ENCODE measurements at regions not wholly inside any gene's neighbourhood (a gene's known extent, or its start where the extent isn't known, plus 50 kb on each side); places are given as distances from the start of the nearest gene placed in this dataset.

GRCh38 chr12:126510630-126511029 is 1445.4 kb downstream of the AACS start:
- 10% methylated on average over 5 of the region's 5 CpGs for WGBS (ENCODE audit: insufficient coverage, insufficient replicate concordance, low lambda C conversion rate, missing lambda C conversion rate)
- Histone ChIP-seq H3K4me3 (no peak overlapping the region), H2AFZ (ENCODE audit: control insufficient read depth, low read depth, low read length) (no peak overlapping the region), H3K4me1 (ENCODE audit: control insufficient read depth, insufficient read depth, low read length) (no peaks in the 10 kb centered on the region), H3K27me3 (replicated peaks in 1 of 2; ENCODE audit: control insufficient read depth in 2 of 2, insufficient read depth in 2 of 2, low read length in 1 of 2) (no peaks in the 10 kb centered on the region), H3K9me3 (replicated peaks; ENCODE audit: control insufficient read depth, insufficient read depth, low read length) (no peaks in the 10 kb centered on the region), H4K20me1 (ENCODE audit: control insufficient read depth, insufficient read depth) (no peaks in the 10 kb centered on the region), H3K4me2 (ENCODE audit: control insufficient read depth, insufficient read depth) (no peak overlapping the region), H3K79me2 (ENCODE audit: control insufficient read depth, insufficient read depth, low read length) (no peaks in the 10 kb centered on the region), H3K9ac (ENCODE audit: control insufficient read depth, insufficient read depth, low read length) (no peak overlapping the region), H3K36me3 (ENCODE audit: control insufficient read depth in 2 of 2, insufficient read depth in 2 of 2, low read length in 1 of 2) (no peaks in the 10 kb centered on the region), H3K27ac (ENCODE audit: control insufficient read depth, insufficient read depth) (no peak overlapping the region)
- ChIA-PET CTCF (no interaction called here), RAD21 (ENCODE audit: unreplicated experiment) (no interaction called here), POLR2A (no interaction called here), SMC1A (ENCODE audit: uncharacterized antibody, unreplicated experiment) (no interaction called here)
- DNase-seq (ENCODE audit: low read depth, low spot score), result no peak
- no peak for FAIRE-seq
- in situ Hi-C loops (cut with MboI), result no loop called here
- no peak for ATAC-seq
- BruUV-seq (replicated peaks), result no TSS peak
- intact Hi-C loops (cut with micrococcal nuclease; ENCODE audit: unreplicated experiment), result no loop called here
- TF ChIP-seq KAT2A (conservative IDR thresholded peaks at IDR 0.05; ENCODE audit: control insufficient read depth, low read depth, low read length) (no peak), TCF7 (IDR thresholded peaks at IDR 0.05; ENCODE audit: borderline replicate concordance) (no peak), ZBED1 (IDR thresholded peaks at IDR 0.05; ENCODE audit: borderline replicate concordance) (no peak), ZNF384 (IDR thresholded peaks at IDR 0.05; ENCODE audit: borderline replicate concordance, low read depth, low read length) (no peak), BCL11A (IDR thresholded peaks at IDR 0.05; ENCODE audit: low read depth, low read length) (no peak), ZSCAN29 (IDR thresholded peaks at IDR 0.05) (no peak)
- TF ChIP-seq, protein P1, sequence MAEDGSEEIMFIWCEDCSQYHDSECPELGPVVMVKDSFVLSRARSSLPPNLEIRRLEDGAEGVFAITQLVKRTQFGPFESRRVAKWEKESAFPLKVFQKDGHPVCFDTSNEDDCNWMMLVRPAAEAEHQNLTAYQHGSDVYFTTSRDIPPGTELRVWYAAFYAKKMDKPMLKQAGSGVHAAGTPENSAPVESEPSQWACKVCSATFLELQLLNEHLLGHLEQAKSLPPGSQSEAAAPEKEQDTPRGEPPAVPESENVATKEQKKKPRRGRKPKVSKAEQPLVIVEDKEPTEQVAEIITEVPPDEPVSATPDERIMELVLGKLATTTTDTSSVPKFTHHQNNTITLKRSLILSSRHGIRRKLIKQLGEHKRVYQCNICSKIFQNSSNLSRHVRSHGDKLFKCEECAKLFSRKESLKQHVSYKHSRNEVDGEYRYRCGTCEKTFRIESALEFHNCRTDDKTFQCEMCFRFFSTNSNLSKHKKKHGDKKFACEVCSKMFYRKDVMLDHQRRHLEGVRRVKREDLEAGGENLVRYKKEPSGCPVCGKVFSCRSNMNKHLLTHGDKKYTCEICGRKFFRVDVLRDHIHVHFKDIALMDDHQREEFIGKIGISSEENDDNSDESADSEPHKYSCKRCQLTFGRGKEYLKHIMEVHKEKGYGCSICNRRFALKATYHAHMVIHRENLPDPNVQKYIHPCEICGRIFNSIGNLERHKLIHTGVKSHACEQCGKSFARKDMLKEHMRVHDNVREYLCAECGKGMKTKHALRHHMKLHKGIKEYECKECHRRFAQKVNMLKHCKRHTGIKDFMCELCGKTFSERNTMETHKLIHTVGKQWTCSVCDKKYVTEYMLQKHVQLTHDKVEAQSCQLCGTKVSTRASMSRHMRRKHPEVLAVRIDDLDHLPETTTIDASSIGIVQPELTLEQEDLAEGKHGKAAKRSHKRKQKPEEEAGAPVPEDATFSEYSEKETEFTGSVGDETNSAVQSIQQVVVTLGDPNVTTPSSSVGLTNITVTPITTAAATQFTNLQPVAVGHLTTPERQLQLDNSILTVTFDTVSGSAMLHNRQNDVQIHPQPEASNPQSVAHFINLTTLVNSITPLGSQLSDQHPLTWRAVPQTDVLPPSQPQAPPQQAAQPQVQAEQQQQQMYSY (CRISPR knock-in tag; IDR thresholded peaks at IDR 0.05), result no peak
- TF ChIP-seq, protein P2, sequence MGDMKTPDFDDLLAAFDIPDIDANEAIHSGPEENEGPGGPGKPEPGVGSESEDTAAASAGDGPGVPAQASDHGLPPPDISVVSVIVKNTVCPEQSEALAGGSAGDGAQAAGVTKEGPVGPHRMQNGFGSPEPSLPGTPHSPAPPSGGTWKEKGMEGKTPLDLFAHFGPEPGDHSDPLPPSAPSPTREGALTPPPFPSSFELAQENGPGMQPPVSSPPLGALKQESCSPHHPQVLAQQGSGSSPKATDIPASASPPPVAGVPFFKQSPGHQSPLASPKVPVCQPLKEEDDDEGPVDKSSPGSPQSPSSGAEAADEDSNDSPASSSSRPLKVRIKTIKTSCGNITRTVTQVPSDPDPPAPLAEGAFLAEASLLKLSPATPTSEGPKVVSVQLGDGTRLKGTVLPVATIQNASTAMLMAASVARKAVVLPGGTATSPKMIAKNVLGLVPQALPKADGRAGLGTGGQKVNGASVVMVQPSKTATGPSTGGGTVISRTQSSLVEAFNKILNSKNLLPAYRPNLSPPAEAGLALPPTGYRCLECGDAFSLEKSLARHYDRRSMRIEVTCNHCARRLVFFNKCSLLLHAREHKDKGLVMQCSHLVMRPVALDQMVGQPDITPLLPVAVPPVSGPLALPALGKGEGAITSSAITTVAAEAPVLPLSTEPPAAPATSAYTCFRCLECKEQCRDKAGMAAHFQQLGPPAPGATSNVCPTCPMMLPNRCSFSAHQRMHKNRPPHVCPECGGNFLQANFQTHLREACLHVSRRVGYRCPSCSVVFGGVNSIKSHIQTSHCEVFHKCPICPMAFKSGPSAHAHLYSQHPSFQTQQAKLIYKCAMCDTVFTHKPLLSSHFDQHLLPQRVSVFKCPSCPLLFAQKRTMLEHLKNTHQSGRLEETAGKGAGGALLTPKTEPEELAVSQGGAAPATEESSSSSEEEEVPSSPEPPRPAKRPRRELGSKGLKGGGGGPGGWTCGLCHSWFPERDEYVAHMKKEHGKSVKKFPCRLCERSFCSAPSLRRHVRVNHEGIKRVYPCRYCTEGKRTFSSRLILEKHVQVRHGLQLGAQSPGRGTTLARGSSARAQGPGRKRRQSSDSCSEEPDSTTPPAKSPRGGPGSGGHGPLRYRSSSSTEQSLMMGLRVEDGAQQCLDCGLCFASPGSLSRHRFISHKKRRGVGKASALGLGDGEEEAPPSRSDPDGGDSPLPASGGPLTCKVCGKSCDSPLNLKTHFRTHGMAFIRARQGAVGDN (IDR thresholded peaks at IDR 0.05), result no peak
